ENCODE measurements at regions not wholly inside any gene's neighbourhood (a gene's known extent, or its start where the extent isn't known, plus 50 kb on each side); places are given as distances from the start of the nearest gene placed in this dataset.

- Histone ChIP-seq H3K36me3 (ENCODE audit: control insufficient read depth in 3 of 3, insufficient read depth in 2 of 3, low read depth in 1 of 3, low read length in 3 of 3) (no peaks in the 10 kb centered on the region), H3K27me3 (ENCODE audit: control insufficient read depth in 3 of 3, insufficient read depth in 3 of 3, low read length in 3 of 3) (no peaks in the 10 kb centered on the region), H3K9me3 (ENCODE audit: control insufficient read depth in 2 of 2, insufficient read depth in 1 of 2, low read depth in 1 of 2, low read length in 1 of 2) (no peaks in the 10 kb centered on the region), H3K4me1 (ENCODE audit: control insufficient read depth in 3 of 3, insufficient read depth in 2 of 3, low read depth in 1 of 3, low read length in 2 of 3) (no peaks in the 10 kb centered on the region), H3K4me3 (ENCODE audit: low read depth in 1 of 3, low read length in 3 of 3) (no peak overlapping the region), H3K27ac (ENCODE audit: low read depth in 1 of 3, low read length in 2 of 3) (no peak overlapping the region)
- FAIRE-seq (no peak), DNase-seq (no peak)
- WGBS, 3 donors: 75 to 88% (median 75%) methylated on average over 1 of the region's 1 CpG
These were observed 387.6 kb downstream of the CDC5L start for GRCh38 chr6:44775121-44775520.

- Histone ChIP-seq H3K27ac (ENCODE audit: low read depth in 1 of 3, low read length in 2 of 3) (no peak overlapping the region), H3K9me3 (ENCODE audit: control insufficient read depth in 2 of 2, insufficient read depth in 1 of 2, low read depth in 1 of 2, low read length in 1 of 2) (no peaks in the 10 kb centered on the region), H3K27me3 (ENCODE audit: control insufficient read depth in 3 of 3, insufficient read depth in 3 of 3, low read length in 3 of 3) (no peaks in the 10 kb centered on the region), H3K36me3 (ENCODE audit: control insufficient read depth in 3 of 3, insufficient read depth in 2 of 3, low read depth in 1 of 3, low read length in 3 of 3) (no peaks in the 10 kb centered on the region), H3K4me1 (ENCODE audit: control insufficient read depth in 3 of 3, insufficient read depth in 2 of 3, low read depth in 1 of 3, low read length in 2 of 3) (no peaks in the 10 kb centered on the region), H3K4me3 (ENCODE audit: low read depth in 1 of 3, low read length in 3 of 3) (no peak overlapping the region)
- FAIRE-seq: no peak
- DNase-seq: no peak
These were observed 388.8 kb downstream of the CDC5L start for GRCh38 chr6:44776344-44776743.

GRCh38 chr6:44778513-44778912 lies 391.0 kb downstream of the CDC5L start:
- WGBS, 3 donors: 95 to 100% (median 98%) methylated on average over 1 of the region's 1 CpG
- FAIRE-seq: no peak
- no peaks in the 10 kb centered on the region for H3K36me3 ChIP-seq (ENCODE audit: control insufficient read depth in 3 of 3, insufficient read depth in 2 of 3, low read depth in 1 of 3, low read length in 3 of 3)

More at GRCh38 chr6:44778513-44778912, 391.0 kb downstream of the CDC5L start:
- no peak overlapping the region for H3K4me3 ChIP-seq (ENCODE audit: low read depth in 1 of 3, low read length in 3 of 3)
- no peaks in the 10 kb centered on the region for H3K27me3 ChIP-seq (ENCODE audit: control insufficient read depth in 3 of 3, insufficient read depth in 3 of 3, low read length in 3 of 3)
- no peak for DNase-seq
- no peak overlapping the region for H3K27ac ChIP-seq (ENCODE audit: low read depth in 1 of 3, low read length in 2 of 3)
- H3K9me3 ChIP-seq (ENCODE audit: control insufficient read depth in 2 of 2, insufficient read depth in 1 of 2, low read depth in 1 of 2, low read length in 1 of 2): no peaks in the 10 kb centered on the region
- H3K4me1 ChIP-seq (ENCODE audit: control insufficient read depth in 3 of 3, insufficient read depth in 2 of 3, low read depth in 1 of 3, low read length in 2 of 3): no peaks in the 10 kb centered on the region
